Left ventricle myocardium inferior (tissue), 1 donor: ENCODE measurements at regions not wholly inside any gene's neighbourhood (a gene's known extent, or its start where the extent isn't known, plus 50 kb on each side); places are given as distances from the start of the nearest gene placed in this dataset.

ENCODE experiments used
- DNase-seq: peaks from one replicate; pipeline ENCODE4 v3.0.0-alpha.2; 2020
- H3K27ac ChIP-seq: fragments of 200-600 bp; replicated peaks from 2 replicates; pipeline ENCODE4 v1.8.0; 2021
- H3K27me3 ChIP-seq: fragments of 200-600 bp; 2 replicates; pipeline ENCODE4 v1.8.0; 2021; ENCODE audit warnings: low read depth
- H3K36me3 ChIP-seq: fragments of 200-600 bp; 2 replicates; pipeline ENCODE4 v1.8.0; 2021
- H3K4me1 ChIP-seq: fragments of 200-600 bp; 2 replicates; pipeline ENCODE4 v1.8.0; 2021
- H3K4me3 ChIP-seq: fragments of 200-600 bp; 2 replicates; pipeline ENCODE4 v1.8.0; 2021; ENCODE audit warnings: mild to moderate bottlenecking, moderate library complexity
- H3K9me3 ChIP-seq: fragments of 200-600 bp; replicated peaks from 2 replicates; pipeline ENCODE4 v1.8.0; 2021
- CTCF ChIP-seq: fragments of 200-600 bp; IDR thresholded peaks from 2 replicates; pipeline ENCODE4 v1.8.0; 2021; ENCODE audit warnings: antibody characterized with exemption, mild to moderate bottlenecking, borderline replicate concordance
- intact Hi-C: fragments of 100-400 bp; cut with micrococcal nuclease; formaldehyde crosslinking; loops from one replicate; pipeline ENCODE4 v1.11.0; 2022
- donor health status: DM: no; HTN: yes; CAD: no; lungs with severe emphysema.

DNA sequence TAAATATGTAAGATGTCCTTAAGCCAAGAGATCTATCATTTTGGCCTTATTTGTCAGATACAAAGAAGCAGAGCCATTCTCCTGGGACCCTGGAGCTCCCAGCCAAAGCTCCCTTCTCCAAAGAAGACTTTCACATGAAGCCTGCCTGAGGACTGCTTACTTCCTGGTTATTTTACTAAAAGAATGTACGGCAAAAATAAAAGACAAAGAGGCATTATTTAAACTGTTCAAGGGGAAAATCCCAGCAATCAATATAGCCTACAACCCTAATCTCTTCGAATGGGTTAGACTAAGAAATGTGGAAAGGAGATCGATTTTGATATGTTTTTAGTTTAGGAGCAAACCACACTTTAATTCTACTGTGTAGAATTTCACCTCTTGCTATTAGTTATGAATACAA, 237.9 kb upstream of the CTBP2 start:
- DNase-seq, result no peak
- H3K27me3 ChIP-seq, result peaks cover 30% of the 10 kb centered on the region
- peaks cover 21% of the 10 kb centered on the region for H3K9me3 ChIP-seq
- H3K27ac ChIP-seq, result no peak overlapping the region
- no peaks in the 10 kb centered on the region for H3K36me3 ChIP-seq
- TF ChIP-seq CTCF, result no peak
- intact Hi-C loops, result no loop called here
- H3K4me3 ChIP-seq, result no peak overlapping the region
- no peaks in the 10 kb centered on the region for H3K4me1 ChIP-seq

GRCh38 chr10:125397608-125398007, 237.2 kb upstream of the CTBP2 start:
- Histone ChIP-seq H3K9me3 (peaks cover 16% of the 10 kb centered on the region), H3K4me3 (no peak overlapping the region), H3K27me3 (peaks cover 34% of the 10 kb centered on the region), H3K27ac (no peak overlapping the region), H3K36me3 (no peaks in the 10 kb centered on the region), H3K4me1 (no peaks in the 10 kb centered on the region)
- intact Hi-C loops, result no loop called here
- TF ChIP-seq CTCF, result no peak
- DNase-seq, result no peak

DNA sequence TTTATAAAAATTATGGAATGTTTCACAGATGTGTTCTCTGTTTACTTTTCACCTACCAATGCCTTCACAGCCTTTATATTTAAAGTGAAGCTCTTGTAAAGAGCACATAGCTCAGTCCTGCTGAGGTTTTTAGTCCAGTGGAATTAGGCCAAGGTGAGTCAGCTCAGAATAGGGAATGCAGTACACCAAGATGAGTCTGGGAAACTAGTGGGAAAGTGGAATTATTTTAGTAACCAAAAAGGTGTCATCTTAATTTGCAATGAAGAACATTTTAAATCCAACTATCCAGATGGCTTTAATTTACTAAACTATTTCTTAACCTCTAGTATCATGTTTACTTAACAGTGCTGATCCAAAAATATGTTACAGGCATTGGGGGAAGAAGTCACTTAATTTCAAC, 236.3 kb upstream of the CTBP2 start:
- Histone ChIP-seq H3K36me3 (no peaks in the 10 kb centered on the region), H3K27ac (no peak overlapping the region), H3K4me3 (no peak overlapping the region), H3K4me1 (no peaks in the 10 kb centered on the region), H3K9me3 (peaks cover 8% of the 10 kb centered on the region), H3K27me3 (peaks cover 33% of the 10 kb centered on the region)
- TF ChIP-seq CTCF, result no peak
- intact Hi-C loops, result no loop called here
- DNase-seq, result no peak

GRCh38 chr10:125392609-125393008, 232.2 kb upstream of the CTBP2 start:
- TF ChIP-seq CTCF, result no peak
- H3K27ac ChIP-seq, result no peak overlapping the region
- no peak for DNase-seq
- no peaks in the 10 kb centered on the region for H3K36me3 ChIP-seq
- H3K27me3 ChIP-seq, result peaks cover 9% of the 10 kb centered on the region
- no peak overlapping the region for H3K4me3 ChIP-seq
- no peaks in the 10 kb centered on the region for H3K4me1 ChIP-seq
- intact Hi-C loops, result no loop called here
- H3K9me3 ChIP-seq, result peaks cover 28% of the 10 kb centered on the region

DNA sequence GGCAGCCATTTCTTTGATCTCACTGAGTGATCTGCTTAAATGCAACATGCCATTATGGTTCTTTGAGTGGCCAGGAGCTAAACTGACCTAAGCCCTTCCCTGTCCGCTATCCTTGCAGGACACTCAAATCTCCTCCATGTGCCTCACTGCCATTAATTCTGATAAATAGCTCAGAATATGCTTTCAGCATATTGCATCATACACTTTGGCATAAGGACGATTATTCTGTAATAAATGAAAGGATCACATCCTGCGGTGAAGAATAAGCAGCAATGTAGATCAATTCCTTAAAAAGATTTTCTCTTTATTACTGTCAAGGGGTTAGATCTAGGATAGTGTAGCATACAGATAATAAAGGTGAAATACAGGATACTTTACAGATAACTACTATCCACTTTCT, 231.8 kb upstream of the CTBP2 start:
- Histone ChIP-seq H3K4me1 (no peaks in the 10 kb centered on the region), H3K36me3 (no peaks in the 10 kb centered on the region), H3K27me3 (peaks cover 9% of the 10 kb centered on the region), H3K9me3 (peaks cover 28% of the 10 kb centered on the region), H3K4me3 (no peak overlapping the region), H3K27ac (no peak overlapping the region)
- intact Hi-C loops, result no loop called here
- no peak for DNase-seq
- TF ChIP-seq CTCF, result no peak

GRCh38 chr10:125389648-125390047, 229.3 kb upstream of the CTBP2 start:
- H3K4me1 ChIP-seq, result no peaks in the 10 kb centered on the region
- no peak overlapping the region for H3K4me3 ChIP-seq
- H3K27ac ChIP-seq, result no peak overlapping the region
- intact Hi-C loops, result no loop called here
- no peak for TF ChIP-seq CTCF
- H3K36me3 ChIP-seq, result no peaks in the 10 kb centered on the region
- peaks cover 28% of the 10 kb centered on the region for H3K9me3 ChIP-seq
- DNase-seq, result no peak
- H3K27me3 ChIP-seq, result peaks cover 20% of the 10 kb centered on the region
